CD4-positive, alpha-beta T cell treated with Interleukin-4 for 1 hour (primary cell): ENCODE measurements at regions not wholly inside any gene's neighbourhood (a gene's known extent, or its start where the extent isn't known, plus 50 kb on each side); places are given as distances from the start of the nearest gene placed in this dataset.
A peak's percentile ranks its signal among the peaks of the same experiment; 100 is the strongest.
"Not testable (repeated sequence)": the region's sequence is repeated elsewhere in the genome, so short reads cannot be mapped to it uniquely, and the experiment has no call there.

Experiments
- DNase-seq, 2 donors: peaks; one replicate each; pipeline ENCODE4 v3.0.0-alpha.2; 2020 to 2022

DNA sequence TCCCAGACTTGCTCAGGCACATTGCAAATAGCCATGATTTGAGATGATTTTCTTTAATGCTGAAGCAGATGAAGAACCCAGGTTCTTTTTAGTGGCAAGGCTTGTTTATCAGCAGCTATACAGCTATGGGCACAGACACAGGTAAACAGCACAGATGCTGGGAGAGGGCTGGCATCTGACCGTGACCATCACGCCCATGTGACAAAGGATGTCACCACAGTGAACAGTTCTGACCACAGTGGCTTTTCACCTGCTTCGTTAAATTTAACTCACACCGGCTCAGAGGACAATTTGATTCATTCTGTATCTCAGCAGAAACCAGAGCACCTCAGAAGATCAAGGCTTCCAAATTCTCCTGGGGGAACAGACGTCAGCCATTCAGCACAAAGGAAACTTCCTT, 142.6 kb downstream of the CDH26 start:
- DNase-seq = no peak

DNA sequence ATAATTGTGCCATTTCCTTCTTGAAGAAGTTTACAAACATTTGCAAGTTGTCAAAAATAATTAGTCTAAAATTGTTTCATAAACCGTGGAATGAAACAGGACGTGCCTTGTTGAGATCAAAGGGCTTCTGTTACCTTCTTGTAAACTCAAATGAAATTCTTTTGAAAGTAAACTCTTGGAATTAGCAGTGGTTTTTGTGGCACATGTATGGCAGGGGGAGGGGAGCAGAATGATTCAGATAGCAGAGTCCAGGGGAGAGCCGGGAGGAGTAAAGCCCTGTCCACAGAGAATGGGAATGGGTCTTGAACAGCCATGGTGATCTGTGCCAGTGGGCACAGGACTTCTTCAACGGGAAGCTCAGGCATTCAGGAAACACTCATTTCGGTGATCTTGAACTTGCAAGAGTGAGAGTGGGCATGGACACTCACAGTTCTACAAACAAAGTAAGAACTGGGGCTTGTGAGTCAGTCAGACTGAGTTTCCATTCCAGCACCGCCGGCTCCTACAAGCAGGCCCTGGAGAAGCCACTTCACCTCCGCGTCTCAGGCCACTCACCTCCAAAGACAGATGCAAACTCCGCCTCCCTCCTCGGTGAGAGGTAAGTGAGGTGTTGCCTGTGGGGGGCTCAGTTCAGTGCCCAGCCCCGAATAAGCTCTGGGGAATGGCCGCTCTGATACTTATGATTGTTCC, 143.1 kb downstream of the CDH26 start:
- no peak for DNase-seq

DNA sequence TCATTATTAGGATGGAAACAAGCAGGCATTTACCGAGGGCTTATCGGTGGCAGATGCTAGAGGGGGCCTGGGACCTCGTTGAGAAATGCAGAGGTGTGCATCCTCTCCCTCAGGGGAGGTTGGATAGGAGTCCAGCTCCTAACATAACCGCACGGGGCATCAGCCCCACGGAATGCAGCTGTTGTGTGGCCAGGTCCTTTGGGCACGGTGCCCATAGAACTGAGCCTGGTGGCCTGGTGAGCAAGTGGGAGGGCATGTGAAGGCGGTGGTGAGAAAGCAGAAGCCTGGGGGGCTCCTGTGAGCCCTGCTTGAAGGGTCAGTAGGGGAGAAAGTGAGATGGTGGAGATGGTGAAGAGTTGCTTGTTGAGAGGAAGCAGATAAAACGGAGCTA, 143.7 kb downstream of the CDH26 start:
- DNase-seq = no peak

DNA sequence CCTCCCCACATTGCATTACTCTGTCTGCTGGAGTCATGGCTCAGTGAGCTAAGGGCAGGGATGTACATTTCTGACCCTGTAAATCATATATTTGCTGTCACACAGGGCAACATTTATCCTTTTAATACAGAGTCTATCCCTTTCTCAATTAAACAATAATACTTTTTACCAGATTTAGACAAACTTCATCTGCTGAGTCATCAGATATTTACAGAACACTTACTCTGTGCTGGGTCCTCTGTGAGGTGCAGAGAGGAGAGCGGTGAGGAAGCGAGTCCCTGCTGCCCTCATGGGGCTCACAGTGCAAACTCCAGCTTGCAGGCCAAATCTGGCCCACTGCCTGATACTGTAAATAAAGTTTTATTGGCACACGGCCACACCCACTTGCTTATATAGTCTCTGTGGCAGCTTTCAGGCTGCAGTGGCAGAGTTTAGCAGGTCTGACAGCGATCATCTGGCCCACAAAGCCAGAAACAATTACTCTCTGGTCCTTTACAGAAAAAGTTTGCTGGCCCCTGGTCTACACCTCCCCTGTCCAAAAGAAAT, 144.5 kb downstream of the CDH26 start:
- no peak for DNase-seq

- DNase-seq = no peak
Observed at GRCh38 chr20:60104993-60105803, 147.0 kb downstream of the CDH26 start.

DNA sequence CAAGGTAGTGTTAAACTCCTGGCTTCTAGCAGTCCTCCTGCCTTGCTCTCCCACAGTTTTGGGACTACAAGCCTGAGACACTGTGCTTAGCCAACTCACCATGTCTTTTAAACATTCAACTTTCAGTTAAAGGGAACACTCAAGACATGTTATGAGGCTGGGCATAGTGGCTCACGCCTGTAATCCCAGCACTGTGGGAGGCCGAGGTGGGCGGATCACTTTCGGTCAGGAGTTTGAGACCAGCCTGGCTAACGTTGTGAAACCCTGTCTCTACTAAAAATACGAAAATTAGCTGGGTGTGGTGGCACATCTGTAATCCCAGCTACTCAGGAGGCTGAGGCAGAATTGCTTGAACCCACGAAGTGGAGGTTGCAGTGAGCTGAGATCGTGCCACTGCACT, 148.0 kb downstream of the CDH26 start:
- not testable (repeated sequence) for DNase-seq

- DNase-seq = no peak
Observed at GRCh38 chr20:60107621-60108390, 149.6 kb downstream of the CDH26 start.

GRCh38 chr20:60108397-60108796, 150.2 kb downstream of the CDH26 start:
- DNase-seq = no peak

GRCh38 chr20:60113024-60113724, 155.0 kb downstream of the CDH26 start:
- DNase-seq = peak in 1 of 2 donors; percentile 28

GRCh38 chr20:60113771-60114170, 155.5 kb downstream of the CDH26 start:
- no peak for DNase-seq

DNA sequence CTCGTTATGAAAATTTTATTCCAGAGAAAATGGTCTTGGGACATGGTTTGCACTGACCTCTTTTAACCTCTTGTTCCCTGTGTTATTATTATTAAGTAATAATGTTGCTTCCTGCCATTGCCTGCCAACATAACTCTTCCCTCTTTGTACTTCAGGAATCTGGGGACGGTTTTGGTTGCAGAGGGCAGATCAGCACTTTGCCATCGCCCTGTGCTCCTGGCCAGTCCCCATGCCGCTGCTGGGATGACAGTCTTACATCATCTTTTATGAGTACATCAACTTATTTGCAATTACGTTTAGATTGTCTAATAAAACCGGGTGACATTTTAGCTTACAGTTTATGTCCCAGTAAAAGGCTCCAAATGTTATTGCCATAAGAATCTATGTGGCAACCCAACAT, 157.2 kb downstream of the CDH26 start:
- no peak for DNase-seq

- no peak for DNase-seq
Observed at GRCh38 chr20:60116128-60116909, 158.1 kb downstream of the CDH26 start.

- no peak for DNase-seq
Observed at GRCh38 chr20:60117065-60117464, 158.8 kb downstream of the CDH26 start.

- DNase-seq = no peak
Observed at GRCh38 chr20:60121903-60122302, 163.7 kb downstream of the CDH26 start.

DNA sequence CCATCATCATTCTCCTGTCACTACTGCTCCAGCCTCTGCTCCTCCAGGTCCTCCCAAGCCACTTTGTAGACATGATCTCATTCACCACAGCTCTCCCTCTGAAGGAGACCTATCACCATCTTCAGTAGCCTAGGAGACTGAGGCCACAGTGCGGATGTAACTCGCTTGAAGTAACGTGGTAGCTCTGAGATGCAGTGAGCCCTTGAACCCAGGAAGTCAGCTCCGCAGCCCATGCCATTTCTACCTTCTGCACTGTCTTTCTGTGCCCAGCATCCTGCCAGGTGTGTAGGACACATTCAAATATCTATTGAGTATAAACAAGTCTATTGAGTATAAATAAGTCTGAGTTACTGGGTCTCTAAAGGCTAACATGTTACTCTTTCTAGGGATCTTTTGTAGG, 164.4 kb downstream of the CDH26 start:
- DNase-seq = no peak

GRCh38 chr20:60123096-60123495, 164.9 kb downstream of the CDH26 start:
- no peak for DNase-seq

DNA sequence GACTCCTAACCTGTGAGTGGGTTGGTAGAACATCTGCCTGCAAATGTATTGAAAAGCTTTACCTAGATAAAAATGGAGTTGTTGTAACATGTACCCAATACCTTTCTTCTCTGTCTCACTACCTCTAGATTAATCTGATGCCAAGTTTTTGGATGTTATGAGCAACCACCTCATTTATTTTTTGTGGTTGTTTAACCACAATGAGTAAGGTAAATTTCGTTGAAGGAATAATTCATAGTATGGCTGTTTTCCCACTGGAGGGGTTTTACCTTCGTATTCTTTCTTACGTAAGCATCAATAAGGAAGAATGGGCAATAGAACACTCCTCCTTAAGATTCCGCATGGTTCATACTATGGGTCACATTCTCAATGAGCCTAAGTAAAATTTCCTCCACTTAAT, 165.4 kb downstream of the CDH26 start:
- DNase-seq = no peak

DNA sequence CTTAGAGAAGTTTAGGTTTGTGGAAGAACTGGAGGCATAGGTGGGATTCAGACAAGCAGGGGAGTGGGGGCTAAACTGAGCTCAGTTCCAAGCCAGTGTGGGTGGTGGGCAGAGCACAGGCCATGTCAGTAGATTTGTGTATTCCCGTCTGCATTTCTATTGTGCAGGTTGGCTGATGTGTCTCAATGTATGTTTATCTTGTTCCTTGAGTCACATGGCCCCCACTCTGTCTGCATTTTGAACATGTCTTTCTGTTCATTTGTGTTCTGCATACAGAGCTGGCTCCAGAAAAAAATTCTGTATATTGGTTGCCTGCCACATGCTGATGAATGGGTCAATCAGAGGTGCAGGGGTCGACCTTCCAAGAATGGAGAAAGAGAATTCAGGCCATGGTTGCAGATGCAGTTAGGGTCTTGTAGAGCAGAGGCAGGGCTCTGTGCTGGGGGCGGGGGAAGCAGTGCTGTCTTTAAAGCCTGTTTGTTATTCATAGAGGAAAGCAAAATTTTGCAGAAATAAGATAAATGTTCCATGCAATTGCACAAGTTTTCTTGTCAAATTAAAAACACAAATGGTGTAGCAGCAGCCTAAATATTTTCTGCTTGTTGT, 166.7 kb downstream of the CDH26 start:
- DNase-seq = no peak

GRCh38 chr20:60125513-60125912, 167.3 kb downstream of the CDH26 start:
- DNase-seq = no peak

GRCh38 chr20:60126975-60127374, 168.8 kb downstream of the CDH26 start:
- no peak for DNase-seq

GRCh38 chr20:60131375-60131774, 173.2 kb downstream of the CDH26 start:
- no peak for DNase-seq
